Neural progenitor cell (in vitro differentiated cells): ENCODE measurements at regions not wholly inside any gene's neighbourhood (a gene's known extent, or its start where the extent isn't known, plus 50 kb on each side); places are given as distances from the start of the nearest gene placed in this dataset.
"Not testable (repeated sequence)": the region's sequence is repeated elsewhere in the genome, so short reads cannot be mapped to it uniquely, and the experiment has no call there.

Experiments
- DNase-seq: peaks from one replicate; pipeline ENCODE4 v3.0.0-alpha.2; 2016; ENCODE audit warnings: low spot score
- H2AFZ ChIP-seq: fragments of 200-600 bp; sonication (generic); replicated peaks from 2 replicates; pipeline ENCODE4 v1.6.1; 2016; ENCODE audit warnings: antibody characterized with exemption
- H3F3A ChIP-seq: fragments of 200-600 bp; sonication (generic); 2 replicates; pipeline ENCODE4 v1.6.1; 2016; ENCODE audit warnings: antibody characterized with exemption, low read depth
- H3K27ac ChIP-seq: fragments of 200-600 bp; sonication (generic); 2 replicates; pipeline ENCODE4 v1.5.1; 2016; ENCODE audit warnings: mild to moderate bottlenecking
- H3K27me3 ChIP-seq: fragments of 200-600 bp; sonication (generic); 2 replicates; pipeline ENCODE4 v1.6.1; 2016; ENCODE audit warnings: mild to moderate bottlenecking, moderate library complexity
- H3K36me3 ChIP-seq: fragments of 200-600 bp; sonication (generic); 2 replicates; pipeline ENCODE4 v1.5.1; 2016
- H3K4me1 ChIP-seq: fragments of 200-600 bp; sonication (generic); 2 replicates; pipeline ENCODE4 v1.6.1; 2016; ENCODE audit warnings: mixed run types
- H3K4me2 ChIP-seq: fragments of 200-600 bp; sonication (generic); 2 replicates; pipeline ENCODE4 v1.6.1; 2016
- H3K4me3 ChIP-seq: fragments of 200-600 bp; sonication (generic); 2 replicates; pipeline ENCODE4 v1.5.1; 2016
- H3K79me2 ChIP-seq: fragments of 200-600 bp; sonication (generic); 2 replicates; pipeline ENCODE4 v1.6.1; 2016; ENCODE audit warnings: low read depth
- H3K9ac ChIP-seq: fragments of 200-600 bp; sonication (generic); 2 replicates; pipeline ENCODE4 v1.6.1; 2016
- H3K9me3 ChIP-seq: fragments of 200-600 bp; sonication (generic); 2 replicates; pipeline ENCODE4 v1.5.1; 2016; ENCODE audit warnings: low read depth
- H4K20me1 ChIP-seq: fragments of 200-600 bp; sonication (generic); 2 replicates; pipeline ENCODE4 v1.6.1; 2016; ENCODE audit warnings: low read depth
- H3K27ac Mint-ChIP-seq: 3 replicates; pipeline ENCODE4 v1.8.0; 2021; ENCODE audit warnings: mixed read lengths
- H3K27me3 Mint-ChIP-seq: 2 replicates; pipeline ENCODE4 v1.8.0; 2022; ENCODE audit warnings: low read depth, mild to moderate bottlenecking, inconsistent platforms, moderate library complexity, mixed read lengths; ENCODE audit not compliant: insufficient read depth
- H3K36me3 Mint-ChIP-seq: 3 replicates; pipeline ENCODE4 v1.8.0; 2021; ENCODE audit warnings: mixed read lengths
- H3K4me1 Mint-ChIP-seq: 3 replicates; pipeline ENCODE4 v1.8.0; 2021; ENCODE audit warnings: mixed read lengths
- H3K4me3 Mint-ChIP-seq: 3 replicates; pipeline ENCODE4 v1.8.0; 2021; ENCODE audit warnings: mild to moderate bottlenecking, moderate library complexity, mixed read lengths
- H3K9me3 Mint-ChIP-seq: 3 replicates; pipeline ENCODE4 v1.8.0; 2020; ENCODE audit warnings: mixed read lengths
- CTCF ChIP-seq: fragments of 200-600 bp; sonication (generic); IDR thresholded peaks from 2 replicates; pipeline ENCODE4 v1.5.1; 2017; ENCODE audit warnings: antibody characterized with exemption, mild to moderate bottlenecking
- EZH2 ChIP-seq: fragments of 200-600 bp; sonication (generic); IDR thresholded peaks from 2 replicates; pipeline ENCODE4 v1.6.1; 2017; ENCODE audit warnings: antibody characterized with exemption, mild to moderate bottlenecking, moderate library complexity
- EZH2phosphoT487 ChIP-seq: fragments of 200-600 bp; sonication (generic); IDR thresholded peaks from 2 replicates; pipeline ENCODE4 v1.6.1; 2017; ENCODE audit warnings: antibody characterized with exemption

- Histone ChIP-seq H3K27ac (no peak overlapping the region), H3K79me2 (no peaks in the 10 kb centered on the region), H4K20me1 (no peaks in the 10 kb centered on the region), H3K36me3 (no peaks in the 10 kb centered on the region), H3K9ac (no peak overlapping the region), H3K4me3 (no peak overlapping the region), H2AFZ (no peak overlapping the region), H3K27me3 (no peaks in the 10 kb centered on the region), H3K9me3 (no peaks in the 10 kb centered on the region), H3F3A (no peaks in the 10 kb centered on the region), H3K4me2 (no peak overlapping the region), H3K4me1 (no peaks in the 10 kb centered on the region)
- Mint-ChIP-seq H3K4me1 (no peaks in the 10 kb centered on the region), H3K9me3 (peaks cover 13% of the 10 kb centered on the region), H3K27me3 (peaks cover 5% of the 10 kb centered on the region), H3K36me3 (no peaks in the 10 kb centered on the region), H3K4me3 (no peak overlapping the region), H3K27ac (no peak overlapping the region)
- no peak for TF ChIP-seq EZH2
- no peak for TF ChIP-seq CTCF
- TF ChIP-seq EZH2phosphoT487 = no peak
- DNase-seq = no peak
Observed at GRCh38 chr6:157732416-157733161, 90.5 kb upstream of the SNX9 start.

GRCh38 chr6:157736555-157736954 is 86.5 kb upstream of the SNX9 start:
- not testable (repeated sequence) for H3K9ac ChIP-seq, H3K27ac ChIP-seq, H3K79me2 ChIP-seq, H3K4me2 ChIP-seq, H3K4me3 Mint-ChIP-seq, DNase-seq, H3K4me1 ChIP-seq, H3K27ac Mint-ChIP-seq, H3F3A ChIP-seq, H3K27me3 ChIP-seq, H3K4me1 Mint-ChIP-seq, H3K36me3 Mint-ChIP-seq, H3K36me3 ChIP-seq, H2AFZ ChIP-seq, H3K9me3 ChIP-seq, H3K27me3 Mint-ChIP-seq, H4K20me1 ChIP-seq, H3K4me3 ChIP-seq
- peaks cover 28% of the 10 kb centered on the region for H3K9me3 Mint-ChIP-seq

- DNase-seq = no peak
- Histone ChIP-seq H3K4me2 (no peak overlapping the region), H3K36me3 (no peaks in the 10 kb centered on the region), H3K4me1 (peaks cover 10% of the 10 kb centered on the region), H3K9me3 (no peaks in the 10 kb centered on the region), H3K79me2 (no peaks in the 10 kb centered on the region), H3K27ac (no peak overlapping the region), H2AFZ (peak overlapping the region; percentile 47), H3K27me3 (no peaks in the 10 kb centered on the region), H3K9ac (no peak overlapping the region), H3K4me3 (no peak overlapping the region), H4K20me1 (no peaks in the 10 kb centered on the region), H3F3A (no peaks in the 10 kb centered on the region)
- Mint-ChIP-seq H3K4me3 (no peak overlapping the region), H3K27ac (no peak overlapping the region), H3K27me3 (peaks cover 8% of the 10 kb centered on the region), H3K36me3 (no peaks in the 10 kb centered on the region), H3K4me1 (peaks cover 6% of the 10 kb centered on the region), H3K9me3 (peaks cover 27% of the 10 kb centered on the region)
- no peak for TF ChIP-seq CTCF
- no peak for TF ChIP-seq EZH2phosphoT487
Observed at GRCh38 chr6:157741321-157741947, 81.6 kb upstream of the SNX9 start.

- Histone ChIP-seq H3K4me1 (peaks cover 10% of the 10 kb centered on the region), H3K79me2 (no peaks in the 10 kb centered on the region), H3K27me3 (no peaks in the 10 kb centered on the region), H3K27ac (no peak overlapping the region), H3K9ac (no peak overlapping the region), H3F3A (no peaks in the 10 kb centered on the region), H2AFZ (peak overlapping the region; percentile 47), H3K36me3 (no peaks in the 10 kb centered on the region), H3K9me3 (no peaks in the 10 kb centered on the region), H4K20me1 (no peaks in the 10 kb centered on the region), H3K4me2 (no peak overlapping the region), H3K4me3 (no peak overlapping the region)
- Mint-ChIP-seq H3K36me3 (no peaks in the 10 kb centered on the region), H3K4me1 (peaks cover 6% of the 10 kb centered on the region), H3K27ac (no peak overlapping the region), H3K4me3 (no peak overlapping the region), H3K9me3 (peaks cover 28% of the 10 kb centered on the region), H3K27me3 (peaks cover 8% of the 10 kb centered on the region)
- DNase-seq = no peak
- TF ChIP-seq EZH2 (no peak), CTCF (no peak), EZH2phosphoT487 (no peak)
Observed at GRCh38 chr6:157741948-157742556, 81.0 kb upstream of the SNX9 start.
